ENCODE measurements at regions not wholly inside any gene's neighbourhood (a gene's known extent, or its start where the extent isn't known, plus 50 kb on each side); places are given as distances from the start of the nearest gene placed in this dataset.
"Not testable (repeated sequence)": the region's sequence is repeated elsewhere in the genome, so short reads cannot be mapped to it uniquely, and the experiment has no call there.

DNA sequence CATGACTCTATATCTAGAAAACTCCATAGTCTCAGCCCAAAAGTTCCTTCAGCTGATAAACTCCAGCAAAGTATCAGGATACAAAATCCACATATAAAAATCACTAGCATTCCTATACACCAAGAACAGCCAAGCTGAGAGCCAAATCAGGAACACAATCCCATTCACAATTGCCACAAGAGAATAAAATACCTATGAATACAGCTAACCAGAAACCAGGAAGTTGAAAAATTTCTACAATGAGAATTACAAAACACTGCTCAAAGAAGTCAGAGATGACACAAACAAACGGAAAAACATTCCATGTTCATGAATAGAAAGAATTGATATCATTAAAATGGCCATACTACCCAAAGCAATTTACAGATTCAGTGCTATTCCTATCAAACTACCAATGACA is 61.0 kb upstream of the PKN2 start:
- TF ChIP-seq CTCF (IDR thresholded peaks at IDR 0.05); POLR2AphosphoS5 (IDR thresholded peaks at IDR 0.05; ENCODE audit: low read depth, low read length): not testable (repeated sequence)

Measured in Panc1 (cell line).